Upper lobe of left lung (tissue), 4 donors: ENCODE measurements at regions not wholly inside any gene's neighbourhood (a gene's known extent, or its start where the extent isn't known, plus 50 kb on each side); places are given as distances from the start of the nearest gene placed in this dataset.

Experiments used
- EP300 ChIP-seq, 4 donors: sonication (generic); formaldehyde crosslinking; IDR thresholded peaks; one replicate each; pipeline ENCODE4 v1.5.1; 2017; ENCODE audit warnings: antibody characterized with exemption in 4 of 4, control low read depth in 2 of 4
- POLR2A ChIP-seq, 4 donors: fragments of 450-650 bp; IDR thresholded peaks; one replicate each; pipeline ENCODE4 v1.5.1; 2016 to 2017; ENCODE audit warnings: antibody characterized with exemption in 4 of 4, mild to moderate bottlenecking in 2 of 4
- POLR2AphosphoS5 ChIP-seq, 2 donors: sonication (generic); formaldehyde crosslinking; IDR thresholded peaks; one replicate each; pipeline ENCODE4 v1.5.1; 2017; ENCODE audit warnings: antibody characterized with exemption in 2 of 2
- TF ChIP-seq, protein P1 (sequence below), 6 experiments: fragments of 450-650 bp in 4 of 6; fragments of 200-600 bp in 2 of 6; sonication (generic) in 2 of 6; IDR thresholded peaks; one replicate each; pipeline ENCODE4 v1.5.1; 2016 to 2019; ENCODE audit warnings: antibody characterized with exemption in 6 of 6

DNA sequence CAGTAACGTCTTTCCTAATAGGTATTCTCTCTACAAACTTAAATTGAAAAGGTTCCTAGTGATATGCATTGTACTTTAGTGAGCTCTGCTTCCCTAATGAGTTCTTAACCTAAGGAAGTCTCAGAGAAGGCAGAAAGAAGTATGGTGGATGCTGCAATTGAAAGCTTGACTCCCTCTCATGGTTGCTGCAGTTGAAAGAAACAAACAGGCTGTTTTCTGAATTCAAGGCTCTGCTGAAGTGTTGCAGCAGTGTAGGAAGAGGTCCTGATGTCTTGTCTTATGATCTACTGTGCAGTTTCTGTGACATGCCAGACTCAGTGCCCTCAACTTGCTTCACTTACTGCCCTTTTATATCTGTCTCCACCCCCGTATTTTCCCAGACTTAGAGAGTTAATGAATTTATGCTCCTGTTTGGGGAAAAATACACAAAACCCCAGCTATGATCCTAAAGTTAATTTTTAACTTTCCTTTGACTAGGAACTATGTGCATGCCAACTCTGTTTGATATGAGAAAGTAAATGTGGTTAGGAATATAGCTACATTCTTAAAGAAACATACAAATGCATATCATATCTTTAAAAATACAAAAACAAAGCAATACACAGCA, 655.3 kb upstream of the FAM98A start:
- TF ChIP-seq, protein P1, sequence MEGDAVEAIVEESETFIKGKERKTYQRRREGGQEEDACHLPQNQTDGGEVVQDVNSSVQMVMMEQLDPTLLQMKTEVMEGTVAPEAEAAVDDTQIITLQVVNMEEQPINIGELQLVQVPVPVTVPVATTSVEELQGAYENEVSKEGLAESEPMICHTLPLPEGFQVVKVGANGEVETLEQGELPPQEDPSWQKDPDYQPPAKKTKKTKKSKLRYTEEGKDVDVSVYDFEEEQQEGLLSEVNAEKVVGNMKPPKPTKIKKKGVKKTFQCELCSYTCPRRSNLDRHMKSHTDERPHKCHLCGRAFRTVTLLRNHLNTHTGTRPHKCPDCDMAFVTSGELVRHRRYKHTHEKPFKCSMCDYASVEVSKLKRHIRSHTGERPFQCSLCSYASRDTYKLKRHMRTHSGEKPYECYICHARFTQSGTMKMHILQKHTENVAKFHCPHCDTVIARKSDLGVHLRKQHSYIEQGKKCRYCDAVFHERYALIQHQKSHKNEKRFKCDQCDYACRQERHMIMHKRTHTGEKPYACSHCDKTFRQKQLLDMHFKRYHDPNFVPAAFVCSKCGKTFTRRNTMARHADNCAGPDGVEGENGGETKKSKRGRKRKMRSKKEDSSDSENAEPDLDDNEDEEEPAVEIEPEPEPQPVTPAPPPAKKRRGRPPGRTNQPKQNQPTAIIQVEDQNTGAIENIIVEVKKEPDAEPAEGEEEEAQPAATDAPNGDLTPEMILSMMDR (IDR thresholded peaks at IDR 0.05) = no peak
- TF ChIP-seq POLR2AphosphoS5 (IDR thresholded peaks at IDR 0.05) (no peak), POLR2A (IDR thresholded peaks at IDR 0.05) (no peak), EP300 (IDR thresholded peaks at IDR 0.05) (no peak)
